ENCODE measurements at regions not wholly inside any gene's neighbourhood (a gene's known extent, or its start where the extent isn't known, plus 50 kb on each side); places are given as distances from the start of the nearest gene placed in this dataset.

DNA sequence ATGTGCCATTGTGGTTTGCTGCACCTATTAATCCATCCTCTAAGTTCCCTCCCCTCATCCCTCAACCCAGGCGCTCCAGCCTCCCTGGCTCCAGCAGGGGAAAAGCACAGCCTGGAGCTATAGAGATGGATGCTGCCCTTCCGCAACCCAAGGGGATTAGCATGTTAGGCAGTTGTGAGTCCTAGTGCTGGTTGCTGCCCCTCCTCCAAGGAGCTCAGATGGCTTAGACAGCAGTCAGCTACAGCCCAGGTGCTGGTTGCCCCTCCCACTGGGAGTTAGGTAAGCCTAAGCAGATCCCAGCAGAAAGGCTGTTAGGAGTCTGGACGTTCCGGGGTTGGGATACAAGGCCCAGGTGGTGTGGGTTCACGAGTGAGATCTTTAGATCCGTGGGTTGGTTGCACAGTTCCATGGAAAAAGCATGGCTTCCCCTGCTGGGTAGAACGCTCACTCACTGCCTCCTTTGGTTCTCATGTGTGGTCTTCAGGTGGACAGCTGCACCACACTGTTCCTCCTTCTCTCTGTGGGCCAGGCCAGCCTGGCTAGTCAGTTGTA lies 446.1 kb downstream of the ZNF804A start:
- TF ChIP-seq, protein P1, sequence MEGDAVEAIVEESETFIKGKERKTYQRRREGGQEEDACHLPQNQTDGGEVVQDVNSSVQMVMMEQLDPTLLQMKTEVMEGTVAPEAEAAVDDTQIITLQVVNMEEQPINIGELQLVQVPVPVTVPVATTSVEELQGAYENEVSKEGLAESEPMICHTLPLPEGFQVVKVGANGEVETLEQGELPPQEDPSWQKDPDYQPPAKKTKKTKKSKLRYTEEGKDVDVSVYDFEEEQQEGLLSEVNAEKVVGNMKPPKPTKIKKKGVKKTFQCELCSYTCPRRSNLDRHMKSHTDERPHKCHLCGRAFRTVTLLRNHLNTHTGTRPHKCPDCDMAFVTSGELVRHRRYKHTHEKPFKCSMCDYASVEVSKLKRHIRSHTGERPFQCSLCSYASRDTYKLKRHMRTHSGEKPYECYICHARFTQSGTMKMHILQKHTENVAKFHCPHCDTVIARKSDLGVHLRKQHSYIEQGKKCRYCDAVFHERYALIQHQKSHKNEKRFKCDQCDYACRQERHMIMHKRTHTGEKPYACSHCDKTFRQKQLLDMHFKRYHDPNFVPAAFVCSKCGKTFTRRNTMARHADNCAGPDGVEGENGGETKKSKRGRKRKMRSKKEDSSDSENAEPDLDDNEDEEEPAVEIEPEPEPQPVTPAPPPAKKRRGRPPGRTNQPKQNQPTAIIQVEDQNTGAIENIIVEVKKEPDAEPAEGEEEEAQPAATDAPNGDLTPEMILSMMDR (IDR thresholded peaks at IDR 0.05; ENCODE audit: insufficient read depth, low read length, severe bottlenecking): no peak
- DNase-seq (ENCODE audit: low read depth) (no peak), FAIRE-seq (no peak)
- H3K36me3 ChIP-seq (ENCODE audit: control insufficient read depth, insufficient read depth, low read length): no peaks in the 10 kb centered on the region
- H3K4me3 ChIP-seq (ENCODE audit: low read depth, low read length): no peak overlapping the region
- H3K27me3 ChIP-seq (ENCODE audit: control insufficient read depth, insufficient read depth, low read length): no peaks in the 10 kb centered on the region

DNA sequence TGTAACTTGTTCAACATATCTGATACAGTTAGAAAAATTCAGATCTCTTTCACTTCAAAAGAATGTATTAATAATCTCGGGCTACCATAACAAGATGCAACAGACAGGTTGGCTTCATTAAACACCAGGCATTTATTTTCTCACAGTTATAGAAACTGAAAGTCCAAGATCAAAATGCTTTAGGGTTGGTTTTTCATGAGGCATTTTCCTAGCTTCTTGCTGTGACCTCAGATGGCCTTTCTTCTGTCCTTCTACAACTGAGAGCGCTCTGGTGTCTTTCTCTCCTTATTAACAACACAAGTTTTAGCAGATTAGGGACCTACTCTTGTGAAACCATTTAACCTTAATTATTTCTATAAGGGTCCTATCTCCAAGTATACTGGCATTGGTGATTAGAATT lies 452.5 kb downstream of the ZNF804A start:
- Histone ChIP-seq H3K27me3 (ENCODE audit: control insufficient read depth, insufficient read depth, low read length) (no peaks in the 10 kb centered on the region), H3K36me3 (ENCODE audit: control insufficient read depth, insufficient read depth, low read length) (no peaks in the 10 kb centered on the region), H3K4me3 (ENCODE audit: low read depth, low read length) (no peak overlapping the region)
- no peak for FAIRE-seq
- DNase-seq (ENCODE audit: low read depth): no peak
- TF ChIP-seq, protein P1 (IDR thresholded peaks at IDR 0.05; ENCODE audit: insufficient read depth, low read length, severe bottlenecking): no peak

DNA sequence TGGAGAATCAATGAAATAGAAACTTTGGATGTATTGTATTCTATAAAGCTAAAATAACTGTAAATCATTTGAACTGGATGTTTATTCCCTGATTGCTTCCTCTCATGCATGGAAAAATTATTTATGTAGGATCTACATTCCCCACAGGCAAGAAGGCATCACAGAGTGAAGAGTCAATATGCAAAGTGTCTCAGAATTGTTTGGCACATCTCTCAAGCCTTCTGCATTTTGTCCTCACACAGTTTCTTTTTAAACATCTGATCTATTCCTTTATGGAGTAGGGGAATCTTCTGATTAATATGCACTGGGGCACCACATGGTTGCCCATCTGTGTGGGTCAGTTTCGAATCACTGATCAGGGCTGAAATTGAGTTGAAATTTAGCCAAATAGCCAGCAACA lies 465.4 kb downstream of the ZNF804A start:
- DNase-seq (ENCODE audit: low read depth): no peak
- TF ChIP-seq, protein P1 (IDR thresholded peaks at IDR 0.05; ENCODE audit: insufficient read depth, low read length, severe bottlenecking): no peak
- Histone ChIP-seq H3K4me3 (ENCODE audit: low read depth, low read length) (no peak overlapping the region), H3K27me3 (ENCODE audit: control insufficient read depth, insufficient read depth, low read length) (no peaks in the 10 kb centered on the region), H3K36me3 (ENCODE audit: control insufficient read depth, insufficient read depth, low read length) (no peaks in the 10 kb centered on the region)
- no peak for FAIRE-seq

DNA sequence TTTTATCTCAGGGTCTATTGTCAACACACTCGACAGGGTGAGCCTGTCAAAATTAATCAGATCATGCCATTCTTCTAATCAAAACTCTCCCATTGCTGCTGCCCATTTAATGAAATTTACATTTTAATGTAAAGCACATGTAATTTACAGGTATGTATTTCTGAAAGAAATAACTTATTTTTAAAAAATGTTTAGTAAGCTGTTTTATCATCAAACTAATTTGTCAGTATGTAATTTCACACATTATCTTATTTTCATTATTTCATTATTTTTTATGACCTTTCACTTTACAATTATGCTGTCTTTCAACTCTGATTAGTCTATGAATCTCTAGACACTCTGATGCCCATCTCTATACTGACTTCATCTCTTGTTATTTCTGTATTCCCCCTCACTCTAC lies 467.8 kb downstream of the ZNF804A start:
- no peaks in the 10 kb centered on the region for H3K27me3 ChIP-seq (ENCODE audit: control insufficient read depth, insufficient read depth, low read length)
- FAIRE-seq: no peak

DNA sequence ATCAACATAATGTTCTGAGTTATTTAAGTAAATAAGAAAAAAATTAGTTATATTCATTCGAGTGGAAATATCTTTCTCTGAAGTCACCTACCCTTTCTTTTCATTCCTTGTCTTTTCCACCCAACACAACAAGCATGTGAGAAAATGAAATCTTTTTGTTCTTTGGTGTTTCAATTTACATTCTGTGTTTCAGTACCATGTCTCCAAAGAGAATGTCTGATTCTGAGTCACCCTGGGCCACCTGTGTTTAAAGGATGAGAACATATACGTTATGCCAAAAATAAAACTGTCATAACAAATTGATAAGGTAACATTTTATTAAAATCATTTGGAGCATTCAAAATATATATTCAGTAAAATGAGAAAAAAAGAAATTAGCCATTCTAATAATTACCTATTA lies 470.8 kb downstream of the ZNF804A start:
- DNase-seq (ENCODE audit: low read depth) (no peak), FAIRE-seq (no peak)
- Histone ChIP-seq H3K4me3 (ENCODE audit: low read depth, low read length) (no peak overlapping the region), H3K27me3 (ENCODE audit: control insufficient read depth, insufficient read depth, low read length) (no peaks in the 10 kb centered on the region), H3K36me3 (ENCODE audit: control insufficient read depth, insufficient read depth, low read length) (no peaks in the 10 kb centered on the region)
- TF ChIP-seq, protein P1 (IDR thresholded peaks at IDR 0.05; ENCODE audit: insufficient read depth, low read length, severe bottlenecking): no peak

More for the DNA sequence above, 467.8 kb downstream of the ZNF804A start:
- no peaks in the 10 kb centered on the region for H3K36me3 ChIP-seq (ENCODE audit: control insufficient read depth, insufficient read depth, low read length)
- TF ChIP-seq, protein P1 (IDR thresholded peaks at IDR 0.05; ENCODE audit: insufficient read depth, low read length, severe bottlenecking): no peak
- H3K4me3 ChIP-seq (ENCODE audit: low read depth, low read length): no peak overlapping the region
- DNase-seq (ENCODE audit: low read depth): no peak

DNA sequence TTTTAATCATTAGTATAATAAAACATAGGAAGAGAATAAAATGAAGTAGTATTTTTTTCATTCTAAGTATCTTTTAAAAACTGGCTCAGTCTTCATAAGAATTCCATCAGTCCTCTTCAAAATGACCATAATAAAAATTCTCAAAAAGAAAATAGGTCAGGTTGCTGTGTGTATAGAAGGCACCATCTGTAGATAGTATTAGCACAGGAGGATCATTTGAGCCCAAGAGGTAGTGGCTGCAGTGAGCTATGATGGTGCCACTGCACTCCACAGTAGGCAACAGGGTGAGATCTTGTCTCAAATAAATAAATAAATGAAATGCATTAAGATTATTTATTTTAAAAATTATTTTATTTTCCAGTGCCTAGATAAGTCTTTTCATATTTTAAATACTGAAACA lies 475.8 kb downstream of the ZNF804A start:
- TF ChIP-seq, protein P1 (IDR thresholded peaks at IDR 0.05; ENCODE audit: insufficient read depth, low read length, severe bottlenecking): no peak
- no peak for DNase-seq (ENCODE audit: low read depth)
- Histone ChIP-seq H3K36me3 (ENCODE audit: control insufficient read depth, insufficient read depth, low read length) (no peaks in the 10 kb centered on the region), H3K4me3 (ENCODE audit: low read depth, low read length) (no peak overlapping the region), H3K27me3 (ENCODE audit: control insufficient read depth, insufficient read depth, low read length) (no peaks in the 10 kb centered on the region)
- FAIRE-seq: no peak

All from bronchial epithelial cell (primary cell).